ENCODE measurements at regions not wholly inside any gene's neighbourhood (a gene's known extent, or its start where the extent isn't known, plus 50 kb on each side); places are given as distances from the start of the nearest gene placed in this dataset.

DNA sequence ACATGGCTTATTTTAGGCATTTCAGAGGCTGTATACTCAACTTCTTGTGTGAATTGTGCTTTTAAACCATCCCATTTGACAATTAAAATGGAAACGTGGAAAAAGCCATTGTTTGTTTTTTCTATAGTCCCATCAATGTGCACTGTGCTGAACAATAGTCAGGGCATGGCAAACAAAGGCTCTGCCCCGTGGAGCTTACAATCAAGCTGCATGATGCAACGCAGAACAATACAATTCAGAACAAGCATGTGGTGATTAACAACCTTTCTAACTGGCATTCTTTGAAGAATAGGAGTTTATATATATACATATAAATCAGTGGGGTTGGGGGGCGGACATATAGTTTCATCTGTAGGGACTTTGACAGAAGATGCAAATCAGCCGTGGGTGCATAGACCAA lies 2125.4 kb upstream of the WWC1 start:
- TF ChIP-seq CTCF (IDR thresholded peaks at IDR 0.05; ENCODE audit: insufficient read depth, low read length, poor library complexity, severe bottlenecking) (no peak), EZH2phosphoT487 (conservative IDR thresholded peaks at IDR 0.05; ENCODE audit: low read length) (no peak)

Measured in SU-DHL-6 (cell line).